HAP-1 (cell line): ENCODE measurements at regions not wholly inside any gene's neighbourhood (a gene's known extent, or its start where the extent isn't known, plus 50 kb on each side); places are given as distances from the start of the nearest gene placed in this dataset.

ENCODE experiments used
- DNase-seq, 2 experiments: peaks; one replicate each; pipeline ENCODE4 v3.0.0-alpha.2; 2016 to 2020; ENCODE audit warnings: low spot score in 2 of 2
- H3K27me3 ChIP-seq: fragments of 250-450 bp; sonication (Bioruptor Pico); 2 replicates; pipeline ENCODE4 v1.5.1; 2020; ENCODE audit warnings: low read depth, mild to moderate bottlenecking, moderate library complexity
- H3K36me3 ChIP-seq: fragments of 250-450 bp; sonication (Bioruptor Pico); replicated peaks from 2 replicates; pipeline ENCODE4 v1.5.1; 2020; ENCODE audit warnings: mild to moderate bottlenecking
- H3K4me1 ChIP-seq: fragments of 250-450 bp; sonication (Bioruptor Pico); 2 replicates; pipeline ENCODE4 v1.5.1; 2020; ENCODE audit warnings: mild to moderate bottlenecking
- H3K4me3 ChIP-seq: fragments of 250-450 bp; sonication (Bioruptor Pico); 2 replicates; pipeline ENCODE4 v1.5.1; 2020; ENCODE audit warnings: mild to moderate bottlenecking, moderate library complexity
- H3K9me3 ChIP-seq: fragments of 250-450 bp; sonication (Bioruptor Pico); 2 replicates; pipeline ENCODE4 v1.5.1; 2020; ENCODE audit warnings: mild to moderate bottlenecking, moderate library complexity
- in situ Hi-C: fragments of 300-500 bp; cut with MboI; formaldehyde crosslinking; loops from 3 replicates; pipeline ENCODE4 v1.14.3; 2020; ENCODE audit warnings: low sequenced_read_pairs, inconsistent platforms, mixed read lengths

DNA sequence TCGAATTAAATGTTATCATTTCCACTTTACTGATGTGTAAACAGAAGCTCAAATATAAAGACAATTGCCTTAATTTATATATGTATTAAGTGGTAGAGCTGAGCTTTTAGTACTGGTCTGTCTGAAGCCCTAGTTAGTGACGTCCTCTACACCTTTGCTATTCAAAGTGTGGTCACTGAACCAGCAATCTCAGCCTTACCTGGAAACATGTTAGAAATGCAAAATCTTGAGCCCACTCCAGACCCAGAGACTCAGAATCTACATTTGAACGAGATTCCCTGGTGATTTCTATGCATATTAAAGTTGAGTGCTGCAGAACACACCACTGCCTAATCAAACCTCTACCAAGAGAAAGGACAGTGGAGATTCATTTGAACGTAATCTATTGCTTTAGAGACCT is 88.3 kb upstream of the MPDZ start:
- H3K9me3 ChIP-seq, result no peaks in the 10 kb centered on the region
- H3K36me3 ChIP-seq, result no peaks in the 10 kb centered on the region
- H3K4me3 ChIP-seq, result no peak overlapping the region
- in situ Hi-C loops, result no loop called here
- no peak for DNase-seq
- H3K27me3 ChIP-seq, result no peaks in the 10 kb centered on the region
- H3K4me1 ChIP-seq, result no peaks in the 10 kb centered on the region

DNA sequence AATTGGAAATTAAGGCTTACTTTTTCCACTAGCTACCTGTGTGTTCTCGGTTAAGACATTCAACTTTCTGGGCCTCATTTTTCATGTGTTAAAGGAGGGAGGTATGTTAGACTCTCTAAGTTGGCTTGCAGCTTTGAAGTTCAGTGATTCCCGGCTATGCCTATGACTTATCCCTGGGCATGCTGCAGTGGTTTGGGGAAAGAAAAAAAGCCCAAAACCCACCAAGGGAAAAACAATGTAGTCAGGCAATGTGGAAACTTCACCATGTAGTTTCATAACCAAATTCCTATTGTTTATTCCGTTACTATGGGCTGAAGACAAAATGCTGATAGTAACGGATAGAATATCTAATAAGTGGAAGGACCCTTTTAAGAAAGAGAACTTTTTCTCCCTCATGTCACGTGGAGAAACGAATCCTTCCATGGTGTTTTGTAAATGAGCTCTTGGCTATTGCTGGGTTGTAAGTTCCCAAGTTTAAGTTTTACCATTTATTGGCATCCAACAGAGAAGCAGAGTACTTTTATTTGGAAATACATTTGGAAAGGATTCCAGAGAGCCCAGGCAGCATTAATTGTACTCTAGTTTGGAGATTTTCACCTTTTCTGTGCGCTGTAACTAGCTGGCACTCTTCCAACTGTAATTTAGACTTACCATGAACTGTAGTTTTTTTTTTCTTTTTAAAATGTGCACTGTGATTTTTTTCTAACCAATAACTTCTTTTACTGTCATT is 84.9 kb upstream of the MPDZ start:
- no peaks in the 10 kb centered on the region for H3K36me3 ChIP-seq

DNA sequence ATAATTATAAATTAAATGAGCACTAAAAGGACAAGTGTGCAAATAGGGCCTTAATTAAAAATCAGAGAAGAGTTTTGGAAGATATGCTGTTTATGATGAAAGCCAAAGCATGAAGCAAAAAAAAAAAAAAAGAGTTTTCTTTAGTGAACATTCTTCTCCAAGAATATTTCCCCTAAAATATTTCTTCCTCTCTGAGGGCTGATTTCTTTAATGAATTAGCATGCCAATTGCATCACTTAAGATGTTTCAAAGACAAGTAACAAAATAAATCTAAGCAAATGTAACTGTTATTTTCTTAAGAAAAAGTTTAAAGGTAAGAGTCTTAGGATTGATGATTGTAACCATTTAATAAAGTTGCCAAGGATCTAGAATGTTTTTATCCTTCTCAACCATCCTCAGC is 81.6 kb upstream of the MPDZ start:
- Histone ChIP-seq H3K4me3 (no peak overlapping the region), H3K9me3 (no peaks in the 10 kb centered on the region), H3K4me1 (no peaks in the 10 kb centered on the region), H3K27me3 (no peaks in the 10 kb centered on the region), H3K36me3 (no peaks in the 10 kb centered on the region)
- no peak for DNase-seq
- in situ Hi-C loops, result no loop called here

More for the DNA sequence above, 84.9 kb upstream of the MPDZ start:
- no peak for DNase-seq
- Histone ChIP-seq H3K27me3 (no peaks in the 10 kb centered on the region), H3K4me1 (no peaks in the 10 kb centered on the region), H3K9me3 (no peaks in the 10 kb centered on the region), H3K4me3 (no peak overlapping the region)
- in situ Hi-C loops, result no loop called here

DNA sequence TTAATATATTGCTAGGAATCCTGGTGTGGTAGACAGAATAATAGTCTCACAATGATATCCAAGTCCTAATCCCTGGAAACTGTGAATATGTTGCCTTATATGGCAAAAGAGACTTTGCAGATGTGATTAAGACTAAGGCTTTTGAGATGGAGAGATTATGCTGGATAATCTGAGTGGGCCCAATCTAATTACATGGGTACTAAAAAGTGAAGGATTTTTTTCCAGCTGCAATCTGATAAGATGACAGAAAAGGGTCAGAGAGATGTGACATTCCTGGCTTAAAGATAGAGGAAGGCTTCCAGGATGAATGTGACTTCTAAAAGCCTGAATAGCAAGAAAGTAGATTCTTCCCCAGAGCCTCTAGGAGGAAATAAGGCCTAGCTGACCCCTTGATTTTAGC is 80.7 kb upstream of the MPDZ start:
- Histone ChIP-seq H3K4me1 (no peaks in the 10 kb centered on the region), H3K9me3 (no peaks in the 10 kb centered on the region), H3K27me3 (no peaks in the 10 kb centered on the region), H3K36me3 (no peaks in the 10 kb centered on the region), H3K4me3 (no peak overlapping the region)
- in situ Hi-C loops, result no loop called here
- peak in 1 of 2 experiments; percentile 12 for DNase-seq

DNA sequence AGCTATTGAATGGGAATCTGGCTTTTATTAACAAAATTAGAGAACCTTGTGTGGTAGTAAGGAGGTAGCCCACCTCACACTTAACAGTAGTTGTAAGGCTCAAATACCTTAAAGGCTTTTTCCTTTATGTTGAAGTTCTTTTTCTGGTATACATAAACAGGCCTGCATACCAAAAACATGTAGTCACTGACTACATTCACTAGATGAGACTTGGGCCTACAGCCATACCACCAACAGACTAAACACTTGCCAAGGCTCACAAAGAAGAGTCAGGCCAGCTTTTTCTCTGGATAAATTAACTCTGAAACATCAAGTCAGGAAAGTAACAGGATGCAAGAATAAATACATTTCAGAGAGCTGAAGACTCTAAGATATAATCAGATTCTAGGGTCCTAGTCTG is 78.6 kb upstream of the MPDZ start:
- Histone ChIP-seq H3K4me3 (no peak overlapping the region), H3K36me3 (no peaks in the 10 kb centered on the region), H3K4me1 (no peaks in the 10 kb centered on the region), H3K27me3 (no peaks in the 10 kb centered on the region), H3K9me3 (no peaks in the 10 kb centered on the region)
- in situ Hi-C loops, result no loop called here
- DNase-seq, result no peak

DNA sequence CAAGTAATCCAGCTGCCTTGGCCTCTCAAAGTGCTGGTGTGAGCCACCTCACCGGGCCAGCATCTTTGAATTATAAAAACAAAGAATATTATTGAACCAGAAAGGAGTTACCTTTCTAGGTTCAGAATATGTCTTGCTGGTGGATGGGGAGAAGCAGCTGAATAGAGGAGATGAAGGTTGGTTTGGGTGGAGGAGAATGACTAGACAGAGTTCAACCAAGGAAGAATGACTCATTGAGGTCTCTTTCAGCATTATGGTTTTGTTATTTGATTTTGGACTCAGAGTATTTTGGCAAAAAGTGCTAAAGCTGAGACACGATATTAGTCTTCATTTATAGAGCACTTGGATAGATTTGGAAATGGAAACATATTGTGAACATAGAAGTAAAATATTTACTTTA is 75.2 kb upstream of the MPDZ start:
- in situ Hi-C loops, result no loop called here
- H3K9me3 ChIP-seq, result no peaks in the 10 kb centered on the region
- no peak for DNase-seq

DNA sequence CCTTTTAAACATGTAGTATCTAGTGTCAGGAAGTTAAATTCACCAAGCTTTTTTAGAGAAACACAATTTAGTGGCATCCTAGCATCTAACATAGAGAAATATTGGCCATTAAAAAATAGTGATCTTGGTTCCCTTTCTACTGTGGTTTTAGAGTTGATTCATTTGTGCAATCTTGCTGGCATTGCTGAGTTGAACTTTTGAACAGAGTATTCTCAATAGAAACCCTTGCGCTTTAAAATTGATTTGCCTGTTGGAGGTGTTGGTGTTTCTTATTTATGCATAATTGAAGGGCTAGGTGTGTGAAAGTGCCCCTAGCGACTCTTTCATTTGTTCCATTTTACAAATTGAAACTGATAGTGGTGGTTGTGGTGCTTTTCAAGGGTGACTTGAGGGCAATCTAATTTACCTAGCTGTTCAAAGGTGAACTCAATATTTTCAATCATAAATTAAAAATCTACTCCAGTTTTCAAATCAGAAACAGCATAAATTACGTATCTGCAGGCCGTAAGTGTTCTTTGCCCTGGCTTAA is 73.0 kb upstream of the MPDZ start:
- Histone ChIP-seq H3K4me1 (peaks cover 5% of the 10 kb centered on the region; the same call in 1 of the 2 replicates), H3K36me3 (no peaks in the 10 kb centered on the region), H3K4me3 (no peak overlapping the region), H3K9me3 (no peaks in the 10 kb centered on the region), H3K27me3 (no peaks in the 10 kb centered on the region)
- in situ Hi-C loops, result no loop called here
- DNase-seq, result no peak

More for the DNA sequence above, 75.2 kb upstream of the MPDZ start:
- no peaks in the 10 kb centered on the region for H3K27me3 ChIP-seq
- H3K4me1 ChIP-seq, result peaks cover 5% of the 10 kb centered on the region; the same call in 1 of the 2 replicates
- H3K36me3 ChIP-seq, result no peaks in the 10 kb centered on the region
- H3K4me3 ChIP-seq, result no peak overlapping the region

DNA sequence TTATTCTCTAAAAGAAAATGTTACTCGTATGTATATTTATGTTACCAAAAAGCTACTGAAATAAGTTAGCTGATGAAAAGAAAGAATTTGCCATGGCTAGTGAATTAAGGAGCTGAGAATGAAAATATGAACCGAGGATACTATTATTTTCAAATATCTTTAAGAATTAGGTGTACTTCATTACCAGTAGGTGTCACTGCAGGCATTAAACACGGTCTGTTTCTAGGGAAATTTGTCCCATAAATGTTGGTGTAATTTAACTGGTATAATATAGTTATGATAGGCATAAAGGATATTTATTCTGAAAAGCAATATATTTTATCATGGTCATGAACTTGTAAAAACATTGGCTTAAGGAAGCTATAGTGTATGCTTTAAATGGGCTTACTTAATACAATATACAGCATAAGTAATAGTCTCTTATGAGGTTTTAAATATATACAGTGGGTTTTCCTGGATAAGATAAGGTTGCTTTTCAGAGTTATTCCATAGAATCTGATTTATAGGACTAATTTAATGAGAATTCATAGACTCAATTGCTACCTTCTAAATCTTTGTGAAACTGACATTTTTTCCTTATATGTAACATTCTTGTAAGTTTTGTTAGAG is 72.4 kb upstream of the MPDZ start:
- Histone ChIP-seq H3K36me3 (no peaks in the 10 kb centered on the region), H3K4me1 (peaks cover 5% of the 10 kb centered on the region; the same call in 1 of the 2 replicates), H3K9me3 (no peaks in the 10 kb centered on the region), H3K4me3 (no peak overlapping the region), H3K27me3 (no peaks in the 10 kb centered on the region)
- DNase-seq, result peak; percentile 14 to 61
- in situ Hi-C loops, result no loop called here

DNA sequence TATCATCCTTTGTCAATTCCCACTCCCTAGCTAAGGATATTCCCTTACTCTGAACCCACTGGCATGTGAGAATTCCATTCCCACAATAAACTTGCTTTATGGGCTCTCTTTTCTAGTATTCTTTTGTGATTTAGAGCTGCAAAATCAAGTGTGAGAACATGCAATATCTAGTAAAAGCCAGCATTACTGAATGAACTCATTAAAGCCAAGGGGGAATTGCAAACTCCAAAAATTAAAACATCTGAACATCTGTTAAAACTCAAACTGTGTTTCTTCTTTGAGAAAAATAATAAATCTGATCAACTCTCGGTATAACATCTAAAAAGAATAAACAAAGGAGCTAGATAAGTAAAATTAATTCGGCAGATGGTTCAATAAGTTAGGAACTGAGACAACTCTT is 53.1 kb upstream of the MPDZ start:
- in situ Hi-C loops, result no loop called here
- H3K36me3 ChIP-seq, result no peaks in the 10 kb centered on the region

DNA sequence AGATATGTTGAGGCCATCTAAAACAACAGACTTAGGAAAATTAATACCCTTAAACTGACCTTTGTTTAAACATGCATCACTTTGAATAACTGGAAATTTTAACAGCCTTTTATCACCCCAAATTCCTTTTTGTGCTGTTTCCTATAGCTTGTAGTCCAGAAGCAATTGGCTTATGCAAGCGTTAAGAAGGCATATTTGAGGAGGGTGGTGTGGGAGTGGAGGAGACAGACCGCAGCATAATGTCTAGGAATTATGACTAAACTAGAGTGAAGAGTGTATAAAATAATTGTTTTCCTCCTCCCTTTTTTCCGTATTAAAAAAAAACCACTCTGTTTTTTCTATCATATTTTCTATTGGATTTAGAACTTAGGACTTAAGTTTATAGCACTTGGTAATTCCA is 51.8 kb upstream of the MPDZ start:
- H3K27me3 ChIP-seq, result no peaks in the 10 kb centered on the region
- H3K9me3 ChIP-seq, result no peaks in the 10 kb centered on the region
- in situ Hi-C loops, result no loop called here
- no peak overlapping the region for H3K4me3 ChIP-seq
- H3K36me3 ChIP-seq, result no peaks in the 10 kb centered on the region
- DNase-seq, result no peak
- H3K4me1 ChIP-seq, result peaks cover 6% of the 10 kb centered on the region

More for the DNA sequence above, 53.1 kb upstream of the MPDZ start:
- Histone ChIP-seq H3K27me3 (no peaks in the 10 kb centered on the region), H3K9me3 (no peaks in the 10 kb centered on the region), H3K4me1 (peaks cover 6% of the 10 kb centered on the region), H3K4me3 (no peak overlapping the region)
- peak in 1 of 2 experiments; percentile 67 for DNase-seq

DNA sequence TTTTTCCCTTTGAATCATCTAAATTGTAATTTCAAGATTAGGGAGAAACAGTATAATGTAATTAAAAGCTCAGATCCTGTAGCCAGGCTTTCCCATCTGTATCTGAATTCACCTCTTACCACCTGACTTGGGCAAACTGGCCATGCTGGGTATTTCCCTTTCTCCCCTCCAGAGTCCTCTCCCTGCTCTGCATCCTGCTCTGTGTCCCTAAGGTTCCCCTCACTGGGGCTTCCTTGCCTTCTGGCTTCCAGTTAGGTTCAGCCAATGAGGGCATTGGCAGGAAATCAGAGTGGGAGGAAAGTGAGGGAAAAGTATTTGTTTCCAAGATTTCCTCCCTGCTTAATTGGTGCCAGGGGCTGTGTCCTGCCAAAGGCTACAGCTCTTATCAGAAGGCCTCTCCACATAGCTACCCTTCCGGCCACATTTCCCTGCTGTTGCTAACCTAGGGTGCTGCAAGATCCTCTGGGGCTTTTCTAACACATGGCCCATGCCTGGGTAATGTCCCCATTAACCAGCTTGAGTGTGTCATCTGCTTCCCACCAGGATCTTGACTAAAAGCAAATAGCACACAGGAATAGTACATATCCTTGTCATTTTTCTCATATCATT is 51.0 kb upstream of the MPDZ start:
- H3K4me1 ChIP-seq, result peaks cover 6% of the 10 kb centered on the region
- no peaks in the 10 kb centered on the region for H3K9me3 ChIP-seq
- H3K4me3 ChIP-seq, result no peak overlapping the region
- in situ Hi-C loops, result no loop called here
- no peaks in the 10 kb centered on the region for H3K27me3 ChIP-seq
- H3K36me3 ChIP-seq, result no peaks in the 10 kb centered on the region
- DNase-seq, result no peak
